Keratinocyte (primary cell): ENCODE measurements at regions not wholly inside any gene's neighbourhood (a gene's known extent, or its start where the extent isn't known, plus 50 kb on each side); places are given as distances from the start of the nearest gene placed in this dataset.

Experiments used
- DNase-seq: peaks from one replicate; pipeline ENCODE4 v3.0.0-alpha.2; 2011; ENCODE audit warnings: low read depth, missing footprints, low spot score
- FAIRE-seq: peaks from 2 replicates; lab custom pipeline; 2011; peaks lifted over from hg19 to GRCh38; lab: Jason Lieb, UNC
- H2AFZ ChIP-seq: 2 replicates; pipeline ENCODE4 v1.6.0; 2012; ENCODE audit warnings: low read length, control low read depth, inconsistent platforms; ENCODE audit not compliant: control insufficient read depth
- H3K27ac ChIP-seq: 2 replicates; pipeline ENCODE4 v1.5.1; 2011; ENCODE audit warnings: low read length; ENCODE audit not compliant: control insufficient read depth, insufficient read depth
- H3K27me3 ChIP-seq: 3 replicates; pipeline ENCODE4 v1.6.0; 2011; ENCODE audit warnings: low read length; ENCODE audit not compliant: control insufficient read depth, insufficient read depth; ENCODE audit errors: extremely low read depth
- H3K36me3 ChIP-seq, 2 experiments: 2 replicates in 1 of 2; 3 replicates in 1 of 2; pipeline ENCODE4 v1.5.1; 2011; ENCODE audit warnings: low read length in 2 of 2, mild to moderate bottlenecking in 1 of 2; ENCODE audit not compliant: control insufficient read depth in 2 of 2, insufficient read depth in 2 of 2; ENCODE audit errors: extremely low read depth in 1 of 2
- H3K4me1 ChIP-seq: 3 replicates; pipeline ENCODE4 v1.5.1; 2011; ENCODE audit warnings: low read length; ENCODE audit not compliant: control insufficient read depth, insufficient read depth; ENCODE audit errors: extremely low read depth
- H3K4me2 ChIP-seq: 3 replicates; pipeline ENCODE4 v1.6.0; 2011; ENCODE audit warnings: low read depth, low read length; ENCODE audit not compliant: control insufficient read depth, insufficient read depth; ENCODE audit errors: extremely low read depth
- H3K4me3 ChIP-seq, 3 experiments: fragments of 200-600 bp in 1 of 3; sonication (generic) in 1 of 3; 2 replicates in 2 of 3; 3 replicates in 1 of 3; pipeline ENCODE4 v1.5.1; 2011 to 2016; ENCODE audit warnings: low read length in 3 of 3, mild to moderate bottlenecking in 3 of 3, control low read depth in 2 of 3, inconsistent platforms in 1 of 3, low read depth in 1 of 3, mixed read lengths in 1 of 3, mixed run types in 1 of 3, moderate library complexity in 1 of 3; ENCODE audit not compliant: control insufficient read depth in 2 of 3, insufficient read depth in 2 of 3; ENCODE audit errors: extremely low read depth in 1 of 3
- H3K79me2 ChIP-seq: 2 replicates; pipeline ENCODE4 v1.6.0; 2012; ENCODE audit warnings: low read length; ENCODE audit not compliant: control insufficient read depth, insufficient read depth
- H3K9ac ChIP-seq: 3 replicates; pipeline ENCODE4 v1.6.0; 2011; ENCODE audit warnings: low read length; ENCODE audit not compliant: control insufficient read depth, insufficient read depth; ENCODE audit errors: extremely low read depth
- H3K9me1 ChIP-seq: 3 replicates; pipeline ENCODE4 v1.6.0; 2011; ENCODE audit warnings: low read length; ENCODE audit not compliant: control insufficient read depth, insufficient read depth; ENCODE audit errors: extremely low read depth
- H3K9me3 ChIP-seq: 2 replicates; pipeline ENCODE4 v1.5.1; 2012; ENCODE audit warnings: low read depth, low read length; ENCODE audit not compliant: control insufficient read depth
- H4K20me1 ChIP-seq: 3 replicates; pipeline ENCODE4 v1.6.0; 2011; ENCODE audit warnings: low read length; ENCODE audit not compliant: control insufficient read depth, insufficient read depth; ENCODE audit errors: extremely low read depth
- EZH2 ChIP-seq: IDR thresholded peaks from one replicate; pipeline ENCODE4 v1.6.1; 2012; ENCODE audit warnings: inconsistent platforms, mild to moderate bottlenecking, low read length, moderate library complexity
- dilution Hi-C: fragments of 300-500 bp; cut with MboI; formaldehyde crosslinking; loops from one replicate; pipeline ENCODE4 v1.7.0; 2020; ENCODE audit warnings: low sequenced_read_pairs; ENCODE audit not compliant: extremely low pct_ligation_motif_present
- TF ChIP-seq, protein P1 (sequence below), 3 experiments: IDR thresholded peaks in 1 of 3; conservative IDR thresholded peaks in 1 of 3; optimal IDR thresholded peaks in 1 of 3; 2 replicates in 2 of 3; 3 replicates in 1 of 3; pipeline versions ENCODE3 to v1.5.1; 2011; ENCODE audit warnings: low read length in 3 of 3, mild to moderate bottlenecking in 3 of 3, moderate library complexity in 2 of 3, control low read depth in 1 of 3, inconsistent platforms in 1 of 3; ENCODE audit not compliant: insufficient read depth in 2 of 3; ENCODE audit errors: extremely low read depth in 1 of 3

DNA sequence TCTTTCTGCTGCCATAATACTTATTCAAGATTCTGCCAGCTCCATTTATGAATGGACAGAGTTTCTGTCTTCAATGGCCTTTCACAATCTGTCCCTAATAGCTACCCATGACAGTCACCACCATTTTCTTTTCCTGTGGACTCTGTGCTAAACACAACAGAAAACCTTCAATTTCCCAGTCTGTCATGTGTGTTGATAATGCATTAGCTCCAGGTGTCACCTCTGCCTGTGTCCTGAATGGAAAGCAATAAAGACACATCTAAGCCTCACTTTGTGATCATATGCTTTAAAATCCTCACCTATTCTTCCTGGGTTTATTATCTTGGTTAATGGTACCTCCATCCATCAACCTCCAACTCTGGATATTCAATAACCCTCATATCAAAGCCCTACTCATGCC, 772.2 kb downstream of the DCDC2C start:
- Histone ChIP-seq H3K36me3 (no peaks in the 10 kb centered on the region), H3K9me3 (no peaks in the 10 kb centered on the region), H3K9ac (no peak overlapping the region), H3K79me2 (no peaks in the 10 kb centered on the region), H4K20me1 (no peaks in the 10 kb centered on the region), H3K4me2 (no peak overlapping the region), H3K9me1 (no peaks in the 10 kb centered on the region), H2AFZ (no peak overlapping the region), H3K4me1 (no peaks in the 10 kb centered on the region), H3K27ac (no peak overlapping the region), H3K4me3 (no peak overlapping the region), H3K27me3 (no peaks in the 10 kb centered on the region)
- no peak for TF ChIP-seq EZH2
- TF ChIP-seq, protein P1, sequence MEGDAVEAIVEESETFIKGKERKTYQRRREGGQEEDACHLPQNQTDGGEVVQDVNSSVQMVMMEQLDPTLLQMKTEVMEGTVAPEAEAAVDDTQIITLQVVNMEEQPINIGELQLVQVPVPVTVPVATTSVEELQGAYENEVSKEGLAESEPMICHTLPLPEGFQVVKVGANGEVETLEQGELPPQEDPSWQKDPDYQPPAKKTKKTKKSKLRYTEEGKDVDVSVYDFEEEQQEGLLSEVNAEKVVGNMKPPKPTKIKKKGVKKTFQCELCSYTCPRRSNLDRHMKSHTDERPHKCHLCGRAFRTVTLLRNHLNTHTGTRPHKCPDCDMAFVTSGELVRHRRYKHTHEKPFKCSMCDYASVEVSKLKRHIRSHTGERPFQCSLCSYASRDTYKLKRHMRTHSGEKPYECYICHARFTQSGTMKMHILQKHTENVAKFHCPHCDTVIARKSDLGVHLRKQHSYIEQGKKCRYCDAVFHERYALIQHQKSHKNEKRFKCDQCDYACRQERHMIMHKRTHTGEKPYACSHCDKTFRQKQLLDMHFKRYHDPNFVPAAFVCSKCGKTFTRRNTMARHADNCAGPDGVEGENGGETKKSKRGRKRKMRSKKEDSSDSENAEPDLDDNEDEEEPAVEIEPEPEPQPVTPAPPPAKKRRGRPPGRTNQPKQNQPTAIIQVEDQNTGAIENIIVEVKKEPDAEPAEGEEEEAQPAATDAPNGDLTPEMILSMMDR (optimal IDR thresholded peaks at IDR 0.05 in 1 of 3, IDR thresholded peaks at IDR 0.05 in 1 of 3, conservative IDR thresholded peaks at IDR 0.05 in 1 of 3; ENCODE audit: extremely low read depth in 1 of 3, insufficient read depth in 2 of 3, low read length in 3 of 3), result no peak
- dilution Hi-C loops, result no loop called here
- DNase-seq (no peak), FAIRE-seq (no peak)

DNA sequence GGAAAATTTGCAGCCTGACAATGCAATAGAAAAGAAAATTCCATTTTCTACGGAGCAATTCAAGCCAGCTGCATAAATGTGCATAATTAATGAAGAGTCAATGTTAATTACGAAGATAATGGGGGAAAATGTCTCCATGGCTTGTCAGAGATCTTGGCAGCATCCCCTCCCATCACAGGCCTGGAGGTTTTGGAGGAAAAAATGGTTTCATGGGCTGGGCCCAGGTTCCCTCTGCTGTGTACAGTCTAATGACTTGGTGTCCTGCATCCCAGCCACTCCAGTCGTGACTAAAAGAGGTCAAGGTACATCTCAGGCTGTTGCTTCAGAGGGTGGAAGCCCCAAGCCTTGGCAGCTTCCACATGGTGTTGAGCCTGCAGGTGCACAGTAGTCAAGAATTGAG, 779.7 kb downstream of the DCDC2C start:
- dilution Hi-C loops, result no loop called here
- H3K9me3 ChIP-seq, result no peaks in the 10 kb centered on the region

More for the DNA sequence above, 779.7 kb downstream of the DCDC2C start:
- FAIRE-seq (no peak), DNase-seq (no peak)
- H3K27ac ChIP-seq, result no peak overlapping the region
- H3K27me3 ChIP-seq, result no peaks in the 10 kb centered on the region
- H3K79me2 ChIP-seq, result no peaks in the 10 kb centered on the region
- no peak overlapping the region for H3K4me2 ChIP-seq
- no peak overlapping the region for H3K9ac ChIP-seq
- TF ChIP-seq, protein P1 (optimal IDR thresholded peaks at IDR 0.05 in 1 of 3, IDR thresholded peaks at IDR 0.05 in 1 of 3, conservative IDR thresholded peaks at IDR 0.05 in 1 of 3; ENCODE audit: extremely low read depth in 1 of 3, insufficient read depth in 2 of 3, low read length in 3 of 3), result no peak
- TF ChIP-seq EZH2, result no peak
- no peaks in the 10 kb centered on the region for H4K20me1 ChIP-seq
- no peaks in the 10 kb centered on the region for H3K36me3 ChIP-seq
- no peaks in the 10 kb centered on the region for H3K4me1 ChIP-seq
- no peak overlapping the region for H3K4me3 ChIP-seq
- no peaks in the 10 kb centered on the region for H3K9me1 ChIP-seq
- no peak overlapping the region for H2AFZ ChIP-seq
